Smooth muscle cell (in vitro differentiated cells): ENCODE measurements at regions not wholly inside any gene's neighbourhood (a gene's known extent, or its start where the extent isn't known, plus 50 kb on each side); places are given as distances from the start of the nearest gene placed in this dataset.

Experiments used
- DNase-seq: peaks from one replicate; lab custom pipeline; 2025; ENCODE audit not compliant: unreplicated experiment; lab: John Stamatoyannopoulos, UW
- H2AFZ ChIP-seq: fragments of 200-600 bp; sonication (generic); 2 replicates; pipeline ENCODE4 v1.6.0; 2016; ENCODE audit warnings: antibody characterized with exemption, low read depth, mild to moderate bottlenecking
- H3F3A ChIP-seq: fragments of 200-600 bp; sonication (generic); 2 replicates; pipeline ENCODE4 v1.6.0; 2017; ENCODE audit warnings: antibody characterized with exemption, low read depth
- H3K27ac ChIP-seq: fragments of 200-600 bp; sonication (generic); 2 replicates; pipeline ENCODE4 v1.5.1; 2016; ENCODE audit warnings: low read depth, mild to moderate bottlenecking
- H3K27me3 ChIP-seq: fragments of 200-600 bp; sonication (generic); 2 replicates; pipeline ENCODE4 v1.6.1; 2016; ENCODE audit warnings: low read depth, mild to moderate bottlenecking
- H3K36me3 ChIP-seq: fragments of 200-600 bp; sonication (generic); 2 replicates; pipeline ENCODE4 v1.5.1; 2016; ENCODE audit warnings: low read depth
- H3K4me1 ChIP-seq: fragments of 200-600 bp; sonication (generic); 2 replicates; pipeline ENCODE4 v1.5.1; 2016; ENCODE audit warnings: low read depth
- H3K4me2 ChIP-seq: fragments of 200-600 bp; sonication (generic); 2 replicates; pipeline ENCODE4 v1.6.0; 2016; ENCODE audit warnings: mild to moderate bottlenecking
- H3K4me3 ChIP-seq: fragments of 200-600 bp; sonication (generic); 2 replicates; pipeline ENCODE4 v1.5.1; 2016; ENCODE audit warnings: mild to moderate bottlenecking
- H3K79me2 ChIP-seq: fragments of 200-600 bp; sonication (generic); 2 replicates; pipeline ENCODE4 v1.6.0; 2016; ENCODE audit warnings: low read depth, mild to moderate bottlenecking
- H3K9ac ChIP-seq: fragments of 200-600 bp; sonication (generic); 2 replicates; pipeline ENCODE4 v1.6.0; 2016; ENCODE audit warnings: low read depth
- H3K9me3 ChIP-seq: fragments of 200-600 bp; sonication (generic); replicated peaks from 2 replicates; pipeline ENCODE4 v1.5.1; 2016; ENCODE audit warnings: low read depth
- H4K20me1 ChIP-seq: fragments of 200-600 bp; sonication (generic); 2 replicates; pipeline ENCODE4 v1.6.0; 2016; ENCODE audit warnings: low read depth
- WGBS: methylation state at CpG from one replicate; pipeline ENCODE4 v1.1.7; 2016; ENCODE audit warnings: low lambda C conversion rate; 5-methylcytosine and 5-hydroxymethylcytosine counted together
- TF ChIP-seq, protein P1 (sequence below): fragments of 200-600 bp; sonication (generic); IDR thresholded peaks from 2 replicates; pipeline ENCODE4 v1.5.1; 2017; ENCODE audit warnings: borderline replicate concordance, mild to moderate bottlenecking, antibody characterized with exemption; ENCODE audit not compliant: insufficient read depth, poor library complexity, severe bottlenecking

DNA sequence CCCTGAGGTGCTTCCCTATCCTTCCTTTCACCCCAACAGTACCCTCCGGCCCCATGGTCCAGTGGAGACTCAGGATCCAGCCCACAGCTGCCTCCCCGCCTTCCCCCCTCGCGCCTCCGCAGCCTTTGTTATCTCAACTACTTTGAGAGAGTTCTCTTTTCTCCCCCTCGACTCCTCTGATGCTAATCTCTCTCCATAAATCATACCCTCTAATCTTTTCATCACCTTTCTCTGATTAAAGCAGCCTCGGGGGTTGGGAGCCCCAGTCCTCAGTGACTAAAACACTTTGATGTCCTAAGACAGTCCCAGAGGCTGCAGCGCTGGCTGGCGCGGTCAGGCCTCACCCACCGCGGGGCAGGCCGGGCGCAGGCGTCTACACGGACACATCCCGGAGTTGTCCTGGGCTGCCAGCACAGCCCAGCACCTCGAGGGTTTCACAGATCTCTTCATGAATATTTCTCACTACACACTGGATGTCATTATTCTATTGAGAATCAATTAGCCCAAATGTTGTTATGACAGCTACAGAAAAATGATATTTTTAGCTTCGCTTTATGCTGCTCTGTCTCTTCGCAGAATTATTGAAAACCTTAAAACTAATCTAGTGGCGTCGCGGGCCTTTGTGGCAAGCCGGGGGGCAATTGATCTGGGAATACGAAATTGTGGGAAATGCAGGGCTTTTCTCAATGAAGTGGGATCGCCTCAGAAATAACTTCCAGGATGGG, 289.5 kb downstream of the RRAGC start:
- TF ChIP-seq, protein P1, sequence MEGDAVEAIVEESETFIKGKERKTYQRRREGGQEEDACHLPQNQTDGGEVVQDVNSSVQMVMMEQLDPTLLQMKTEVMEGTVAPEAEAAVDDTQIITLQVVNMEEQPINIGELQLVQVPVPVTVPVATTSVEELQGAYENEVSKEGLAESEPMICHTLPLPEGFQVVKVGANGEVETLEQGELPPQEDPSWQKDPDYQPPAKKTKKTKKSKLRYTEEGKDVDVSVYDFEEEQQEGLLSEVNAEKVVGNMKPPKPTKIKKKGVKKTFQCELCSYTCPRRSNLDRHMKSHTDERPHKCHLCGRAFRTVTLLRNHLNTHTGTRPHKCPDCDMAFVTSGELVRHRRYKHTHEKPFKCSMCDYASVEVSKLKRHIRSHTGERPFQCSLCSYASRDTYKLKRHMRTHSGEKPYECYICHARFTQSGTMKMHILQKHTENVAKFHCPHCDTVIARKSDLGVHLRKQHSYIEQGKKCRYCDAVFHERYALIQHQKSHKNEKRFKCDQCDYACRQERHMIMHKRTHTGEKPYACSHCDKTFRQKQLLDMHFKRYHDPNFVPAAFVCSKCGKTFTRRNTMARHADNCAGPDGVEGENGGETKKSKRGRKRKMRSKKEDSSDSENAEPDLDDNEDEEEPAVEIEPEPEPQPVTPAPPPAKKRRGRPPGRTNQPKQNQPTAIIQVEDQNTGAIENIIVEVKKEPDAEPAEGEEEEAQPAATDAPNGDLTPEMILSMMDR, result no peak

DNA sequence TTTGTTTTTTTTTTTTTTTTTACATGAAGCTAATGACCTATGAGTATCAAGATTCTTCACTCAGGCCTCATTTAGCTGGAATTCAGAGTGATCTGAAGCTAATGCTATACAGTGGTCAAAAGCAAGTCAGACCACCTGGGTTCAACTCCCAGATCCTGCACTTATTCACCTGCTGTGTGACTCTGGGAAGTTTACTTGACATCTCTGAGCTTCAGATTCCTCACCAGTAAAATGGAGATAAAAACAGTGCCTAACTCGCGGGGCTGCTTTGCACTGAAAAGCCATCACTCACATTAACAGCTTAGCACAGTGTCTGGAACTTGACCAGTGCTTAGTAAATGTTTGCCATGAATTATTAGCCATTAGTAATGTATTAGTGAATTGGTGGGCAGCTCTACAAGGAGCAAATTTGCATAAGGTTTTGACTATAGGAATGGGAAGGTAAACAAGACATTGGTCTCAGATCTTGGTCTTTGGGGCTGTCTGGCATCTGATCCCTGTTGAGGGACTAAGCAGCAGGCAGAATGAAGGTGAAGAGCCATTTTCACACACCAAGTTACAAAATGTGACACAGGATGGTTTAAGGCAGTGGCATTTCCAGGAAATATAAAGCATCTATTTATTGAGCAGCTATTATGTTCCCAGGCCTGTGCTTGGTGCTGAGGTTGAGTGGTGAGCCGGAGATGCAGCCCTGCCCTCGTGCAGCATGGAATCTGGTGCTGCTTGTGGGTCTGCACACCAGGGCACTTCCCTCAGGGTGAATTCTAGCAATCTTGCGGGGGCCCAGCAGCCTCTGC, 291.3 kb downstream of the RRAGC start:
- Histone ChIP-seq H3K27me3 (peaks cover 39% of the 10 kb centered on the region), H3K4me1 (no peaks in the 10 kb centered on the region)
- WGBS, result 83% methylated on average over 5 of the region's 5 CpGs

More for the DNA sequence above, 289.5 kb downstream of the RRAGC start:
- Histone ChIP-seq H3K79me2 (no peaks in the 10 kb centered on the region), H3K9me3 (no peaks in the 10 kb centered on the region), H4K20me1 (no peaks in the 10 kb centered on the region), H3K4me2 (no peak overlapping the region), H2AFZ (no peak overlapping the region), H3K36me3 (no peaks in the 10 kb centered on the region), H3K27ac (no peak overlapping the region), H3K4me3 (no peak overlapping the region), H3F3A (no peaks in the 10 kb centered on the region), H3K27me3 (peaks cover 39% of the 10 kb centered on the region), H3K9ac (no peak overlapping the region), H3K4me1 (no peaks in the 10 kb centered on the region)
- DNase-seq, result no peak
- 37% methylated on average over 26 of the region's 26 CpGs for WGBS

DNA sequence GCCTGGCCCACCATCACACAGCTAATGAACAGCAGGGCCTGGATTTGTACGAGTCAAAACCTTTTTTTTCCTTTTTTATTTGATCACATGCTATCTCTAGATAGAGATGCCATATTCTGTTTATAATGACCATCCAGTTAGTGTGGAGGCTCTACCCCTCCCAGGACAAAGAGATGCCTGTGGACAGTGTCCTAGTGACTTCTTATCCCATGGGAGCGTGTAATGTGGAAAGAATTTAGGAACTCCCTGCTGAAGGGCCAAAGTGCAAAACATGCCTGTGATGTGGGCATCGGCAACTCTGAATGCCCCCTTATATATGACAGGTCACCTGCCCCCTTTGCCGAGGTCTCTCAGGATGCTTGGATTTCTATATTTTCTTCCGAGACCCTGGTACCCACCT, 292.2 kb downstream of the RRAGC start:
- WGBS, result 88% methylated on average over 5 of the region's 5 CpGs
- Histone ChIP-seq H3K36me3 (no peaks in the 10 kb centered on the region), H2AFZ (no peak overlapping the region), H3K4me3 (no peak overlapping the region), H3K27ac (no peak overlapping the region), H3K9ac (no peak overlapping the region), H3K4me2 (no peak overlapping the region), H3K79me2 (no peaks in the 10 kb centered on the region), H3K27me3 (peaks cover 40% of the 10 kb centered on the region), H3F3A (no peaks in the 10 kb centered on the region), H4K20me1 (no peaks in the 10 kb centered on the region), H3K9me3 (no peaks in the 10 kb centered on the region), H3K4me1 (no peaks in the 10 kb centered on the region)
- TF ChIP-seq, protein P1, result no peak
- DNase-seq, result no peak

More for the DNA sequence above, 291.3 kb downstream of the RRAGC start:
- H3K9me3 ChIP-seq, result no peaks in the 10 kb centered on the region
- no peaks in the 10 kb centered on the region for H4K20me1 ChIP-seq
- no peaks in the 10 kb centered on the region for H3K79me2 ChIP-seq
- H2AFZ ChIP-seq, result no peak overlapping the region
- no peak overlapping the region for H3K9ac ChIP-seq
- H3K36me3 ChIP-seq, result no peaks in the 10 kb centered on the region
- no peaks in the 10 kb centered on the region for H3F3A ChIP-seq
- no peak overlapping the region for H3K27ac ChIP-seq
- no peak for DNase-seq
- no peak overlapping the region for H3K4me3 ChIP-seq
- TF ChIP-seq, protein P1, result no peak
- no peak overlapping the region for H3K4me2 ChIP-seq
